Left hindlimb (tissue), 1 donor: ENCODE measurements at regions not wholly inside any gene's neighbourhood (a gene's known extent, or its start where the extent isn't known, plus 50 kb on each side); places are given as distances from the start of the nearest gene placed in this dataset.

Experiments used
- DNase-seq: peaks from one replicate; pipeline ENCODE4 v3.0.0-alpha.2; 2018

DNA sequence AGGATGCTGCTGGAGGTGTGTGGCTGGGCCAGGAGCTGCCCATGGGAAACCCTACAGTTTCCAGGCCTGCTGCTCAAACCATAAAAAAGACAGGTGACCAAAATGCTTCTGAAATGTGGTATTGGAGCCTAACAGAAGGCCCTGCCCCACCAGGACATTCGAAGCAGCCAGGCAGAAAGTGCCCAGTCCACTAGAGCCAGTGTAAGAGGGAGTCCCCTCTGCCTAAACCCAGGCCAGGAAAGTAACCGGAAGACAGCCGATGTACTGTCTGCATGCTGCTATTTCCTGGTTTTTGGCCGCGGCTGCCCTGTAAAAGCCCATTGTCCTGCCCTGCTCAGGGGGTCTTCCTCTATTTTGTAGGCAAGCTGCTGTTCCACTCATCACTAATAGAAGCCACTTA is 150.7 kb upstream of the IRX2 start:
- no peak for DNase-seq

GRCh38 chr5:2901511-2901910 is 150.0 kb upstream of the IRX2 start:
- DNase-seq: no peak

DNA sequence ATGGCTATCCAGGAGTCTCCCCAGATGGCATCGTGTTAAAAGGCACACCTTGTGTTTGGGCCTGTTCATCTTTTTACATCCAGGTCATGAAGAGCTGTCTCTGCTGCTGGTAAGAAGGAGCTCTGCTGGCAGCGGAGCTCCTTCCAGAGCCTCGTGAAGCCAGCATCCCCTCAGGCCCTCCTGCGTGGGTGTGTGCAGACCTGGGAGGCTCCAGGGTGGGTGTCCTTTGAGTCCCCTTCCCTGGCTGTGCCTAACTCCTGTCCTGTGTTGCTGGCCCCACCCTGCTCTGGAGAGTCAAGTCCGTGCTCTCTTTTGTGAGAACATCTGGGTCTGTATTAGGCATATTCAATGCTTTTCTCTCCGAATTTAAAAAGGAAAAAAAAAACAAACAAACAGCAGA is 149.6 kb upstream of the IRX2 start:
- no peak for DNase-seq

DNA sequence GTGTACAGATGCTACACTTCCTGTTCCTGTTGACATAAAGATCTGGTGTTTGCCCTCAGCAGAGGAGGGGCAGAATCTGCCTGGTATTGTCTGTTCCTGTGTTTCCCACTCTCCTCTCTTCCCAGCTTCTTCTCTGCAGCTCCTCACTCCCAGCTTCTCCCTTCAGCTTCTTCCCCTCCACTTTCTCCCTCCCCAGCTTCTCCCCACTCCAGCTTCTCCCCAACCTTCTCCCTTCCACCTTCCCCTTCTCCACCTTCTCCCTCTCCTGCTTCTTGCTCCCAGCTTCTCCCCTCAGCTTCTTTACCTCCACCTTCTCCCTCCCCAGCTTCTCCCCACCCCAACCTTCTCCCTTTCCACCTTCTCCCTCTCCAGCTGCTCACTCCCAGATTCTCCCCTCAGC is 148.9 kb upstream of the IRX2 start:
- no peak for DNase-seq

DNA sequence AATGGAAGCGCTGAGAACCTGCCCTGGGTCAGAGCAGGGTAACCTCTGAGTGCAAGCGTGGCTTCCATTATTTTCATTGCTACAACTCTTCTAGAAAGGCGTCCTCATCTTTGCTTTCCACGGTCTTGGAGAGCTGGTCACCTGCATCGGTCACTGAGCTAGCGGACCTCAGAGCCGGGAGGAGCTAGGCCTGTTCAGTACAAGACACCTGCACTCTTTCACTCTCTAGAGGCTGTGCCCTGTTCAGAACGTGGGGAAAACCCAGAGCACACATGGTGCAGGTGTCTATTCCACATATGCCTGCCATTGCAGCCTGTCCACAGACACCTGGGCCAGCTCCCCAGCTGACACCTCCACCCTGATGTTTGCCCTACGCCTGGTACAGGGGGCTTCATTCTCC is 147.8 kb upstream of the IRX2 start:
- no peak for DNase-seq

DNA sequence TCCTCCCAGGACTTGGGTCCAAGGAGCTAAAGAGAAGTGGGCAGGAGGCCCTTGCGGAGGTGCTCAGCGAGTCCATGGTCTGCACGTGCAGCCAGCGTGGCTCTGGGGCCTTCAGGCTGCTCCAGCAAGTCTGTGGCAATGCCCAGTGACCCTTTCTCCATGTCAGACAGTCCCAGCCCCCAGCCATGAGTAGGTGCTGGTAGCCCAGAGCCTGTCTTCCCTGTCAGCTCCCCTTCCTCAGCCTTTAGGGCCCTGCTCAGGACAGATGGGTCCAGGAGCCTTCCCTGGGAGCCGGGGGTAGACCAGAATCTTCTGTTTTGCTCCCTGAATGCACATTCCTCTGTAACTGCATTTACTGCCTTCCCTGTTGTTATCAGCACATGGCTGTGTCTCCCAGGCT is 147.2 kb upstream of the IRX2 start:
- no peak for DNase-seq

DNA sequence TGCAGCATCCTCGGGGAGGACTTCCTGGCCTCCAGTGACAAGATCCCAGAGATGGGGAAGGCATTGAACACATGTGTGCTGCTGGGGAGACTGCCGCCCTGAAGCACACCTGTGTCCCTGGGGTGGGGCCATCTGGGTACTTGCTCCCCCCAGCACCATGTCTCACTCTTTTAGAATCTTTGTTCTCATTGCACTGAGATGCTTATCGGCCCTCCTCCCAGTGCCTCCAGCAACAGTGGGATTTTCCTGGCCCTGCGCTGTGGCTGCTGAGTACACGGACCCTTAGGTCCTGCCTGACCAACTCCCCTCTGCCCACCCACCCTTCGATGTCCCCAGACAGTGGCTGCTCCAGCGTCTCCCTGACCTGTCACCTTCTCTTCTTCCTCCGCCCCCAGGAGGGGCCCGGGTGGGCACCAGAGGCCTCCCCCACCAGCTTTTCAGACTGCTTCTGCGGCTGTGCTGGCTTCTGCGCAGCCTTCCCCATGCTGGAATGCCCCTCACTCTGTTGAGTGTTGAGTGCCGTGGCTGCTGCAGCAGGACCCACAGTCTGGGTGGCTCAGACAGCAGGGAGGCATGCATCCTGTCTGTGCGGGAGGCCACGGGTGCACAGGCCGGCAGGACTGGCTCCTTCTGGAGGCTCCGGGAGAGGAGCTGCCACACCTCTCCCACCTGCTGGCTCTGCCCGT is 145.9 kb upstream of the IRX2 start:
- DNase-seq: no peak

- DNase-seq: no peak
Measured at GRCh38 chr5:2896371-2897275, 145.1 kb upstream of the IRX2 start.

DNA sequence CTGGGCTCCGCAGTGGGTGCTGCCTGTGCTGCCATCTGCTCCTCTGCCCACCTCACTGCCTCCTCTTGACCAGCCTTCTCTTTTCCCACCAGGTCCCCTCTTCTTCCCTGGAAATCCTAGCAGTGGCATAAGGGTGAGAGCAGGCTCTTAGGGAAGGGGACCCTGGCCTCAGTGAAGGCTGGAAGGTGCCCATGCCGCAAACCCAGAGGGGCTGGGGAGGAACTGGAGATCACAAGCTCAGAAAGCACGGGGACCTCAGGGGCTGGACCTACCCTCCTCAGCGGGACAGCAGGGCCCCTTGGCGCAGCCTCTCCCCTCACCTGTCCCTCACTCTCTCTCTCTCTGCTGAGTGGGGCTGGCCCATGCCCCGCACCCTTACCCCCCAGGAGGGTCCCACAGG is 144.4 kb upstream of the IRX2 start:
- DNase-seq: no peak

- DNase-seq: no peak
Measured at GRCh38 chr5:2895196-2895595, 143.7 kb upstream of the IRX2 start.

DNA sequence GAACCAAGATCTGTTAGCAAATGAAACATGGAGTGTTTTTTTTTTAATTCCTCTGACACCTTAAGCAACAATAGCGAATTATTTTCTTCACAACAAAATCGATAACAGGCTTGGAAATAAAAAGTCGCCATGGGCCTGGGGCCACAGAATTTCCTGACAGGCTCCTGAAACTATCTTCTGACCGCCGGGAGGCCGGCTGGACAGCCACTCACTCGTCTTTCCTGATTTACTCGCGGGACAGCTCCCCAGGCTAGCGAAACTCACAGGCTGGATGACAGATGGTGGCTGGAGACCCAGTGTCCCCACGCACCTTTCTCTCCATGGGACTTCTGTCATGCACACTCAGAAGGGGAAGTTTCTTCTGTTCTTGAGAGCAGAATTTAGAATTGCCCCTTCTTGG is 143.3 kb upstream of the IRX2 start:
- DNase-seq: no peak

DNA sequence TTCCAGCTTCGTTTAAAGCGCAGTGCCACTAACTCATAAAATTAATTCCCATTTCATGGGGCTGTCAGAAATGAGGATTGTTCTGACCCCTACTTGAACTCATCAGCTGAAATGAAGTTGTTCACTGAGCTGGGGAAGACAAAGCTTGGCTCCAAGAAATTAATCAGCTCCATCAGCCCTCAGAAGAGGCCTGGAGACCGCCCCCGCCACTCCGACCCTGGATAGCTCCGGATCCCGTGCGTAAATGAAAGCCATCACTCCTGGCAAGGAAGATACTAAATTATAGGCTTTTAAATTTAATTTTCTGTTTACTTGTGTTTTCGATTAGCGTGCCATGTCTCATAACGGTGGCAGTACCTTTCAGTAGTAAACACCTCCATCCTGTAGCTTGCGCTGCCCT is 142.8 kb upstream of the IRX2 start:
- DNase-seq: no peak

- DNase-seq: no peak
Measured at GRCh38 chr5:2892466-2893000, 141.1 kb upstream of the IRX2 start.

DNA sequence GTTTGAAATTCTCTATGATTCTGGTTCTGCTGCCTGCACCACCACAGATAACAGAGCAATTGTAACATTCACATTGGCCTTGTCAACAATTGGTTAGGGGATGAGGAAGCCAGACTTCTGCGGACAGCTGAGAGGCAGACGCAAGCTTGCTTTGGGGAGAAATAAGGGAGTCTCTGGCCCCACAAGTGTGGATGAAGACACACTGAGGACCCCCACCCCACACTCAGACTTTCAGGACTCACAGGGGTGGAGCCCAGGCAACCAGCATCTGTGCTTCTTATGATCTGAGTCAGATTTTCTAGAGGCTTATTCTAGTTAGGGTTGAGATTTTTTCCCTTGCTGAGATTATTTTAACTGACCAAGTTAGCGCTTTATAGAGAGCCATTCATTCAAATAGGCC is 140.3 kb upstream of the IRX2 start:
- no peak for DNase-seq

DNA sequence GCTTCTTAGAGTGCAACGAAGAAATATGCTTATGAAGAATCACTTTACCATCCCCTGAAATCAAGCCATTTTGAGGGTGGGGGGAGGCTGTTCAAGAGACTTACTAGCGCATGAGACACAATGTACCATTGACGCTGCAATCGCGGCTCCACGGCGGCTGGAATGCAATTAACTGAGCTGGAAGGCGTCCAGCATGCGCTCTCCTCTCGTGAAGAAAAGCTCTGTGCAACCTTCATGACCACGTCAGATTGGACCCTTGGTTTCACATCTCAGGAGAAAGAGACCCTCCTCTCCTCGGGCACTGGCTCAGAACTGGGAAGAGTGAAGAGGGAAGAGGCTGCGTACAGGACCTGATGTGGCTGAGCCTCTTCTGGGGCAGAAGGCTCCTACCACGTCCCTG is 138.5 kb upstream of the IRX2 start:
- no peak for DNase-seq

DNA sequence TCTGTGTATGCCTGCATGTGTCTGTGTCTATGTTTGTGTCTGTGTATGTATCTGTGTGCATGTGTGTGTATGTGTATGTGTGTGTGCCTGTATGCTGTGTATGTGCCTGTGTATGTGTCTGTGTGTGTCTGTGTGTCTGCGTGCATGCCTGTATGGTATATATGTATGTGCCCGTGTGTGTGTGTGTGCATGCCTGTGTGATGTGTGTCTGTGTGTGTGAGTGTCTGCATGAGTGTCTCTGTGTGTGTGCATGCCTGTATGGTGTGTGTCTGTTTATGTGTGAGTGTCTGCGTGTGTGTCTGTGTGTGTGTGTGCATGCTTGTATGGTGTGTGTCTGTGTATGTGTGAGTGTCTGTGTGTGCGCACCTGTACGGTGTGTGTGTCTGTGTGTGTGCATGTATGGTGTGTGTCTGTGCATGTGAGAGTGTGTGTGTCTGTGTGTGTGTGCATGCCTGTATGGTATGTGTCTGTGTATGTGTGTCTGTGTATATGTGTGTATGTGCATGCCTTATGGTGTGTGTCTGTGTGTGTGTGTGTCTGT is 137.1 kb upstream of the IRX2 start:
- no peak for DNase-seq

- no peak for DNase-seq
Measured at GRCh38 chr5:2887481-2888348, 136.2 kb upstream of the IRX2 start.

DNA sequence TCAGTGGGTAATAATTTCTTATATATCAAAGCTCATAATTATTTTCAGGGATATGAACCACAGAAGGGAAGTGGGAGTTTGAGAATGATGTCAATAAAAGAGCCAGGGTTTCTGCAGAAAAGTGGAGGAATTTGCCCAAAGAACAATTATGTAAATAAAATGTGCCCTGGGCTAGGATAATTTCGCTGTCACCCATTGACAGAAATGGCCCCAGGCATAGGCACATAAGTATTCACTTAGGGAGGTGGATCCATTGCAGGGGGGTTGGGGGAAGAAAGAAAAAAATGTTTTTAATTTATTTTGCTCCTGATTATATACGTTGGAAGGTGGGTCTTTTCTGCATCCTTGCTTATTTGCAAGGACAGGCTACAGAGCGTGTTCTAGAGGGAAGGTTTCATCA is 135.1 kb upstream of the IRX2 start:
- no peak for DNase-seq

DNA sequence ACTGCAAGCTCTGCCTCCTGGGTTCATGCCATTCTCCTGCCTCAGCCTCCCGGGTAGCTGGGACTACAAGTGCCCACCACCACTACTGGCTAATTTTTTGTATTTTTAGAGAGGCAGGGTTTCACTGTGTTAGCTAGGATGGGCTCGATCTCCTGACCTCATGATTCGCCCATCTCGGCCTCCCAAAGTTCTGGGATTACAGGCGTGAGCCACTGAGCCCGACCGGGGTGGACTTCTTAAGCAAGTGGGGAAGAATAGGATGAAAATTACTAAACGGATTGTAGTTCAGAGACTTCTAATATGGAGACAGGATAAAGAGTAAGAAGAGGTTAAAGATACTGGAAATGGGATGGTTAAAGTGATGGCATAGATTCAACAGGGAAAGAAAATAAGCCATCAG is 132.3 kb upstream of the IRX2 start:
- no peak for DNase-seq

DNA sequence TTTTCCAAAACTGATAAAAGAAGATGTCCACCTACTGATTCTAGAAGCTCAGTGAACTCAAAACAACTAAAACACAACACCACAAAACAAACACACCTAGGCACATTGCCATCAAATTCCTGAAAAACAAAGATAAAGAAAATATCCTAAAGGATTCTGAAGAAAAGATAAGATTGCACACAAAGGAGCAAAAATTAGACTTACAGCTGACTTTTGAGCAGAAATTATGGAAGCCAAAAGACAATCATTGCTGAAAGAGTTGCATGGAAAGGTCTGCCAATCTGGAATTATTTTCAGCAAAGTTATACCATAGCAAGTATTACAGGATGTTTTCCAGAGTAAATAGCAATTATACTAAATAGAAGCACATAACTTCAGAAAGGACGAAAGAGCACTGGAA is 128.2 kb upstream of the IRX2 start:
- DNase-seq: no peak

DNA sequence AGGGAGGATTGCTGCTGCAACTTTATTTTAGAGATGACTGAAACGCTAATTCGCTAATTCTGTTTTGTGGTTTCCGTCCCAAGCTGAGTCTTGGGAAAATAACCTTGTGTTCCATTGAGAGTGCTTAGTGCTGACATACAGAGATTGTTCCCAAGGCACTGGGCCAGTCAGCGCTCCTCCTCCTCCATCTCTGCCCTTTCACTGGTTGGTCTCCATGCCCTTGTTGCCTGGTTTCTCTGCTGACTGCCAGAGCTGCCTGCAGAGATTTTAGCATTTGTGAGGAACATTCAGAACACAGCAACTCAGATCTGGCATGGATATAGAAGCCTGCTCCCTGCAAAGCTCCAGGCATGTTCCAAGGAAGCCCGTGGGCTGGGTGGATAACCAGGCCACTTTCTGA is 126.0 kb upstream of the IRX2 start:
- DNase-seq: no peak

- DNase-seq: no peak
Measured at GRCh38 chr5:2876183-2876582, 124.7 kb upstream of the IRX2 start.

GRCh38 chr5:2874099-2874498 is 122.6 kb upstream of the IRX2 start:
- no peak for DNase-seq
